ENCODE measurements at regions not wholly inside any gene's neighbourhood (a gene's known extent, or its start where the extent isn't known, plus 50 kb on each side); places are given as distances from the start of the nearest gene placed in this dataset.

DNA sequence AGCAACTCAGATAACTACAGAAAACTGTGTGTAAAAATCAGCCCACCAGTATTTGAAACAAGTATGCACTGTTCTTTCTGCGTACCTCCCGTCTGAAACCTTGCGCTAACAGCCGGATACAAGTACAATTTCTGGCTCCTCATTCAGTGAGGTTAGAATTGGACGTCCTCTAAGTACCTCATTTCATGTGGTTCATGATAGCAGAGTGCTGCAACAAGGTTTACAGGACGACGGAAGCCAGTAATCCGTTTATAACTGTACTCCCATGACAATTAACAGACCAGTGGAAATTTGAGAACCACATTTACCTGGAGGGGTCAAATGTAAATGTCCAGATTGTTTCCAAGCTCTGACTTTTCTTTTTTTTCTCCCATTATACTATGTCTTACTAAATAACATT, 52.9 kb upstream of the TENM3 start:
- no peak for TF ChIP-seq CTCF (IDR thresholded peaks at IDR 0.05; ENCODE audit: low read depth, low read length)

GRCh38 chr4:182192511-182193181, 50.6 kb upstream of the TENM3 start:
- no peak for TF ChIP-seq CTCF (IDR thresholded peaks at IDR 0.05; ENCODE audit: low read depth, low read length)
- DNase-seq (ENCODE audit: extremely low read depth, low read depth), result no peak

More for the DNA sequence above, 52.9 kb upstream of the TENM3 start:
- DNase-seq (ENCODE audit: extremely low read depth, low read depth), result no peak

DNA sequence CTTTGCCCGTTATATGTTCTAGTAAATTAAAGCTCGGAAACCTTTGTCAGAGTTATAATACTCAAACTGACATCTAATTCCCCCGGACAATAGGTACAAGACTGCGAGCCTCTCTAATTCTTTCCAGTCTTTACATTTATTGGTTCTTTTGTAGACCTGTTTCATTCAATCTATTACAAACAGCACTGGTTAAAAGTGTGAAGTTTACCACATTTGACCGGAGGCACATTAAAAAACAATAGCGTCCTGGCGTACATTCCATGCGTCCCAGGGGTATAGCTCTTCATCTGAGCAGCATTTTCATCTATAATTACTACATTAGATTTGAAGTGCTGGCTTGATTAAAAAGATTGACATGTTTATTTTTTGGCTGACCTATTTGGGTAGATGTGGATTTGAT, 49.9 kb upstream of the TENM3 start:
- no peak for DNase-seq (ENCODE audit: extremely low read depth, low read depth)
- TF ChIP-seq CTCF (IDR thresholded peaks at IDR 0.05; ENCODE audit: low read depth, low read length), result no peak
